GM18907 (cell line): ENCODE measurements at regions not wholly inside any gene's neighbourhood (a gene's known extent, or its start where the extent isn't known, plus 50 kb on each side); places are given as distances from the start of the nearest gene placed in this dataset.

Experiments
- ATAC-seq: cut with Tn5 transposase; IDR thresholded peaks from one replicate; pipeline ENCODE4 v1.9.1; 2021; ENCODE audit warnings: mild to moderate bottlenecking, moderate library complexity; ENCODE audit not compliant: unreplicated experiment

DNA sequence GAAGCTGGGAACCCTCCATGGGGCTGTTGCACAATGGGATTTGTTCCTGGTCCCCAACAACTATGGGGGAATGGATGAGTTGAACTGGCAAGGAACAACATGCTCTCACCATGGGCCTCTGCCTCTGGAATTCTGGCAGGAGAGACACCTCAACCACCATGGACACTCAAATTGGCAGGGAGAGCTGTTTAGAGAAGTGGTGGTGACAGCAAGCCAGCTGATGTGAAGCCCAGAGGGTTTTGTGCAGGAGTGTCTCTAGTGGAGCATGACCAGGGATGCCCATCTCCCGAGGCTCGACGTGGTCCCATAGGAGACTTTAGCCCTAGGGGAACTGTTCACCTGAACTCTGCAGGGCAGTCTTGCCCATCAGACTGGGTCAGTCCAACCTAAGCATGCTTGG lies 345.2 kb upstream of the CCDC196 start:
- no peak for ATAC-seq

DNA sequence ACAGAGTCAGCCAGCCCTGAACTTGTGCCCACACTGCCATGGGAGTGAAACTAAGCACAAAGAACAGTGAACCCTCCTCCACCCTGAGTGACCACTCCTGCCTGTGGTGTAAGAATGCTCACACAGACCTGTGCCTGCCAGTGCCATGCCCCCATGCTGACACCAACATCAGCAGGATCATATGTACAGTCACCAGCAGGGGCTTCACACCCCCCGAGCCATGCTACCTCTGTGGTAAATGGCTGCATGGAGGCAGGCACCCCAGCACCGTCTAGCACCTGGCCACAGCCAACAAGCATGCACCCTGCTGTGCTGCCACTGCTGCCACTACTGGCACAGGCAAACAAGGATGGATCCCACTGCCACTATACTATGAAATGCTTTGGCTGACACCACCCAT lies 344.4 kb upstream of the CCDC196 start:
- no peak for ATAC-seq

DNA sequence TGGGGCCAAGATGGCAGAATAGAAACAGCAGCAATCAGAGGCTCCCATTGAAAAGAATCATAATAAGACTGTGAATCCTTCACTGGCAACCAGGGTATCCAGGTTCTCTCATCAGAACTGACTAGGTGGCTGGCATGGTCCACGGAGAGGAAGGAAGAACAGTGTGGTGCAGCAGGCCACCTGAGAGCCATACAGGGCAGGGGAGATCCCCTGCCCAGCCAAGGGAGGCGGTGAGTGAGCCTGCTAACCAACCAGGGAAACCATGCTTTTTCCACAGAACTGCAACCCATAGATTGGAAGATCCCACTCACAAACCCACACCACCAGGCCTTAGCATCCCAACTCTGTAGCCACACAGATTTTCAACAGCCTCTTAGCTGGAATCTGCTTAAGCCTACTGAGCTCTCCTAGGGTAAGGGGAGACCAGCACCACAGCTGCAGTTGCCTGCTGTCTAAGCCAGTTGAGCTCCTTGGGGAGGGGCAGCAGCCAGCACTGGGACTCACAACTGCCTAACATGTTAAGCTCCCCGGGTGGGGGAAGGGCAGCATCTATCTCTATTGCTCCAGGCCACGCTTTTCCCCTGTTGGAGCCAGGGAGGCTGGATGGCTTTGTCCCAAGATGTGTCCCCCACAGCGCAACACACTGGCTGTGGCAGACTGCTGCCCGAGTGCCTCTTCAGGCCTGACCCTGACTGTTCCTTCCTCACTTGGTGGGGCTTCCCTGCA lies 342.6 kb upstream of the CCDC196 start:
- no peak for ATAC-seq

GRCh38 chr14:66152302-66152701 lies 333.9 kb upstream of the CCDC196 start:
- ATAC-seq, result no peak

DNA sequence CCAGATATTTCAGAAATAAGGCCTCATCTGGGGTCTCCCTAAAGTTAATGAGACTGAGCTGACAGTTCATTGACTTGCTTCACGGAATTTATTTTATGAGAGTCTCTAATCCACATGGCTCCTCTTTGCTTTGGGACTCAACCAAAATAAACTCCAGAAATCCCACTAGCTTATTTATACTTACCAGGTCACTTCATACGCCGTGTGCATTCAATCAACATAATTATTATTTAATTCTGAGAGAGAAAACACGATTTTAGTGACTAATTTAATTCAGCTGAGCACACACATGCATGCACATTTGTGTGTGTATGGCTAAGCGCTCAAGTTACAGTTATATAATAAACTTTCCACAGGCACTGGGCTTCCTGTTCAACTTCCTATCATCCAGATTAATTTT lies 333.4 kb upstream of the CCDC196 start:
- ATAC-seq, result no peak

DNA sequence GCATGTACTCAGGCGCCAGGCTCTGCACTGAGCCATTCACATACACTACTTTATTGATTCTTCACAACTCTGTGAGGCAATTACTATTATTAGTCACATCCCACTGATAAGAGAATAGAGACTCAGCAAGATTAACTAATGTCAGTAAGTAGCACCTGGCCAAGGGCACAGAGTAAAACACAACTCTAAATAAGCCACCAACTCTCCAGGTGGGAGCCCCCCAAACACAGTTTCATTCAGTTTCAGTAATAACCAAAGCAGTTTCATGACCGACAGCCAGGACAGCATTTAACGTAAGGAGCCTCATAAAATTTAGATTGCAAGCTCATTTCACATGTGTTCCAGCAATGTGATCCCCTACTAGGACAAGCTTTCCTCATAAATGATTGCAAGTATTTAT lies 323.1 kb upstream of the CCDC196 start:
- no peak for ATAC-seq

DNA sequence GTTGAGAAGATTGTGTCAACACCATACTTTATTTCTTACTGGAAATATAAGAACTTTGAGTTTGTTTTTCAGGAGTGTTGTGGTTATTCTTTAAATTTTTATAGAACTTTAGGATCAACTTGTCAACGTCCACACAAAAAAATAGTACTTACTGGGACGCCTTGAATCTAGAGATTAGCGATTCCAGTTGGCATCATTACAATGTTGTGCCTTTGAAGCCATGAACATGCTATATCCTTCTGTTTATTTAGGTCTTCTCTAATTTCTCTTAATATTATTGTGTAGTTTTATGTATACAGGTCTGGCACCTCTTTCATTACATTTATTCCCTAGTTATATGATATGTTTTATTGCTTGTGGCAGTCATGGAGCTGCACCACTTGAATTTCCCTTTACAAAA lies 320.8 kb upstream of the CCDC196 start:
- ATAC-seq, result no peak

GRCh38 chr14:66174453-66174891 lies 311.7 kb upstream of the CCDC196 start:
- no peak for ATAC-seq

DNA sequence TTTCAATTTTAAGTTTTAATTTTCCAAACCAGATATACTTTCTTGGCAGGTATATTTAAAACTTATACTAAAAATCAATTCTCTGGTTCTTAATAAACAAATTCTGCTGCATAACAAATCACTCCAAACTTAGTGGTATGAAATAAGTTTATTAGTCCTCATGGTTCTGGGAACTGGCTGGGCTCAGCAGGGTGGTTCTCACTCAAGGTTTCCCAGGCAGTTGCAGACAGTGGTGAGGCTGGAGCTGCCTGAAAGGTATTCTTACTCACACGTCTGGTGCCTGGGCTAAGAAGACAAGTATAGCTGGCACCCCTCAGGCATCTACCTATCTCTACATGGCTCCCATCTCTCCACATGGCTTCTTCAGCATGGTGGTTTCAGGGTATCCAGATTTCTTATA lies 308.2 kb upstream of the CCDC196 start:
- no peak for ATAC-seq

- ATAC-seq, result no peak
Observed at GRCh38 chr14:66196670-66197069, 289.5 kb upstream of the CCDC196 start.

DNA sequence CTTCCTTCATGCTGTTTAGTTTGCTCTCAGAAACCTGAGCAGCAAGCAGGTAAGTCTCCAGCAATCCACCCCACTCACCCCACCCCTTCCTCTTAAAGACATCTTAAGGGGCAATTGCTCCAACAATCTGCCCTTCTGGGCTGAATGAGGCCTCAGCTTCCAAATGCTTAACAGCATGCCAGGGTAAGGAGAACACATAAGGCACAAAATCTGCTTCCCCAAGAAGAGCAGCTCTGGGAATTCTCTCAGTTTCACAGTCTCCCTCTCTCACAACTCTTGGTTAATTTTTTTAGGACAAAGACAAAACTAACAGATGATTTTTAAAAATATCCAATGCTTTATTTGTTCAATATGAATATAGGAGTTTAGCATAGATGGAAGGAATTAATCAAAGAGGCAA lies 288.9 kb upstream of the CCDC196 start:
- no peak for ATAC-seq

- no peak for ATAC-seq
Observed at GRCh38 chr14:66206554-66206953, 279.6 kb upstream of the CCDC196 start.

- no peak for ATAC-seq
Observed at GRCh38 chr14:66216763-66217162, 269.4 kb upstream of the CCDC196 start.

DNA sequence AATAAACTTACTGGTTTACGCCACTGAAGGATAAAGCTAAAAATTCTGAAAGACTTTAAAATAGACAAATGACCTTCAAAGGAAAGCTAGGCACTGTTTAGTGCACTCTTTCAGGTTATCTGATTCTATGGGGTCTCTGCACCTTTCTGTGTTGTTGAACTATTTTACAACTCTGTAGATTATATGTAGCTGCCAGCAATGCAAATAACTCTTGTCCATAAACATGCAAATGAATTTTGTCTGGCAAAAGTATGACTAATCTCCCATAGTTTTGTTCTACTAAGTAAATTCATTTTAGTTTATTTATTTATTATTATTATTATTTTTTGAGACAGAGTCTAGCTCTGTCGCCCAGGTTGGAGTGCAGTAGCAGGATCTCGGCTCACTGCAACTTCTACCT lies 266.3 kb upstream of the CCDC196 start:
- no peak for ATAC-seq

DNA sequence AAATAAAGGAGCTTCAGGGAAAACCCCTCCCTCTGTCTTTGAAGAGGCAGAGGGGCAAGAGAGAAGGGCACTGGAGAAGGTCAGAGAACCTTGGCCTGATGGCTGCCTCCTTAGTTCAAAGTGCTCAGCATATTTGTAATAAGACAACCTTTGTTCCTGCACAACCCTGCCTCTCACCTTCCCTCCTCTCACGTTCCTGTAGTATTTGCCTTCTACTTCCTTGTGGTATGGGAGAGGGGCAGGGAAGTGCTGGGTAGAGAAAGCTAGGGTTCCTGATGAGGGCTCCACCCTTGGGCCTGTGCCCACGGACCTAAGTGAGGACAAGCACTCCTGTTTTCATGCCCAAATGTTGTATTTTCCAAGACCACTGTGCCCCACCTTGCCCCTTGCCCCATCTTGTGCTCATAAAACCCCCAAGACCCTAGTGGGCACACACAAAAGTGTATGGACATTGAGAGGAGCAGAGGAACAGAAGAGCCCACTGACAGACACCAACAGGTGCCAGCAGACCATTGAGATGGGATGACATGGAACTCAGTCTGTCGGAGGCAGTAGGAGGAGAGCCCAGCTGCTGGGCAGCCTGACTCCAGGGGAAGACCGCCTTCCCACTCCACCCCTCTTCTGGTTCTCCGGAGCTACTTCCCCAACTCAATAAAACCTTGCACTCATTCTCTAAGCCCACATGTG lies 261.5 kb upstream of the CCDC196 start:
- no peak for ATAC-seq

DNA sequence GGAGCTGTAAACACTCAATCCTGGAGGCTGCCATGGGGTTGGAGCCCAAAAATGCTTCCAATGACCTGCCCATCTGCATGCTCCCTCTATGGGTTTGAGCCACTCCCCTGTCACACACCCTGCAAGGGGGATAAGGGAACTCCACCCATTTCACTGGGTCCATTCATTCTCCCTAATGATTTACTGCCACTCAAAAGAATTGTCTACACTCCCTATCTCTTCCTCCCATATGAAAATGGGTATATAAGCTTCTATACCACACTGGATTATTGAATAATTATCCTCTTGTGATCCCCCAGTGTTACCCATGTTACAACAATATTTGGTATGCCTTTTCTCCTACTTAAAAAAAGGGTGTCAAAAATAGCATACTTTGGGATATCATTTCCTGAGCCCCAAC lies 260.8 kb upstream of the CCDC196 start:
- no peak for ATAC-seq

- ATAC-seq, result no peak
Observed at GRCh38 chr14:66228267-66228970, 257.8 kb upstream of the CCDC196 start.

GRCh38 chr14:66231820-66232219 lies 254.4 kb upstream of the CCDC196 start:
- ATAC-seq, result no peak

DNA sequence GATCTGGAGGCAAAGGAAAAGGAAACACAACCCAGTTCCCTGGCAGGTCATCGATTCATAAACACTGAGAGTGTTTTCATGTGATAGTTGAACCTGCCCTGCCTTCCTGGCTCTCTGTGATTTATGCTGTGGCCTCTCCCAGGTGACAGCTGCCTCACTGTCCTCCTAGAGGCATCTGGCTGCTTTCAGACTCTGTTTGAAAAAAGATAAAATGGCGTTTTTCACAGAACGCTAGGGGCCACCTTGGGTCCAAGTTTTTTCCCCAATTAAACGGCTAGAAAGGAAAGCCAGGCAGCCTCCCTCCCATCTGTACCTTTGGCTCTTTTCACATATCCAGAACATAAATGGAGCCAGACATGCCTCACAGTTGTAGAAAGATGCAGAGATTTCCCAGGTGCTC lies 252.6 kb upstream of the CCDC196 start:
- ATAC-seq, result no peak

GRCh38 chr14:66234411-66234810 lies 251.8 kb upstream of the CCDC196 start:
- ATAC-seq, result no peak

- ATAC-seq, result no peak
Observed at GRCh38 chr14:66237741-66238140, 248.4 kb upstream of the CCDC196 start.

DNA sequence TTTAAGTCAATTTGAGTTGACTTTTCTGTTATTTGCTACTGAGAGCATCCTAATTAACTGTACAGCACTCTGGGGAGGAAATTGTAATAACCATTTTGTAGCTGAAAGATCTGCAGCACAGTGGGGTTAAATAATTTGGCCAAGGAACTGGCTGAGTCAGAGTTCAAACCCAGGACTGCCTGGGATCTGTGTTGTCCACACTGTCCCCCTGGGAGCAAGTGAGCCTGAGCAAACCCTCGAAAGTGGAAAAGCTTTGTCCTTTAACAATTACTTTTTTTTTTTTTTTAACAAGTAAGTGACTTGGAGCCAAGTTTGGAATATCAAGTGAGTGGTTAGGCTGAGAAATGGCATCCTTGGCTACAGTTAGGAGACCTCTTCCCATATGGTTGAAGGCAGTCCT lies 247.2 kb upstream of the CCDC196 start:
- ATAC-seq, result no peak
